ENCODE measurements at regions not wholly inside any gene's neighbourhood (a gene's known extent, or its start where the extent isn't known, plus 50 kb on each side); places are given as distances from the start of the nearest gene placed in this dataset.

DNA sequence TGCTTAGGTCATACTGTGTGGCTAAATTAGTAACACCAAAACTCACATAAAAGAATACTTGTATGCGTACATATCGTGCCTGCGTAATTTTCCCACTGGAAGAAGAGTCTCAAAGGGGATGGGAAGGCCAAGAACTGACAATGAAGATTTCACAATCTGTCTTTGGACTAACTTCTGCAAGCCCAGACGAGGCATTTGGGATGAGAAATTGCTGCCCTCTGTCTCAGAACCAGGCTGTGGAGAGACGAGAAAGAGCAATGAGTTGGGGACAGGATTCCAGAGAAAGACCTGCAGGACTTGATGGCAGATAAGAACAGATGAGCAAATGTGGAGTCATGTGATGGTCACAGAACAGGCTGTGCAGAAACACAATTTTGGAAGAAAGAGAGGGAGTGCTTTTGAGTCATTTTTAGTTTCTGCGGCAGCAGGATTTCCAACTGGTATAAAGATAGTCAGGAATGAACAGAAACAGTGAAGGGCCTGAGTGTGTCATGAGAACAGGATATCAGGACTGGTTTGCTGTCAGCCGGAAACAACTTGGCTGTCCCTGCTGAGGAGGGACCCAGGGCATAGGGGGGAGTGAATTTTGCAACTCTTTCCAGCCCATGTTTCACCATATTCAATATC, 82.7 kb upstream of the CTSC start:
- Histone ChIP-seq H3K9me3 (no peaks in the 10 kb centered on the region), H3K4me3 (ENCODE audit: low read depth, low read length) (no peak overlapping the region), H3K27me3 (no peaks in the 10 kb centered on the region), H3K4me1 (no peaks in the 10 kb centered on the region), H3K36me3 (no peaks in the 10 kb centered on the region)
- TF ChIP-seq, protein P1, sequence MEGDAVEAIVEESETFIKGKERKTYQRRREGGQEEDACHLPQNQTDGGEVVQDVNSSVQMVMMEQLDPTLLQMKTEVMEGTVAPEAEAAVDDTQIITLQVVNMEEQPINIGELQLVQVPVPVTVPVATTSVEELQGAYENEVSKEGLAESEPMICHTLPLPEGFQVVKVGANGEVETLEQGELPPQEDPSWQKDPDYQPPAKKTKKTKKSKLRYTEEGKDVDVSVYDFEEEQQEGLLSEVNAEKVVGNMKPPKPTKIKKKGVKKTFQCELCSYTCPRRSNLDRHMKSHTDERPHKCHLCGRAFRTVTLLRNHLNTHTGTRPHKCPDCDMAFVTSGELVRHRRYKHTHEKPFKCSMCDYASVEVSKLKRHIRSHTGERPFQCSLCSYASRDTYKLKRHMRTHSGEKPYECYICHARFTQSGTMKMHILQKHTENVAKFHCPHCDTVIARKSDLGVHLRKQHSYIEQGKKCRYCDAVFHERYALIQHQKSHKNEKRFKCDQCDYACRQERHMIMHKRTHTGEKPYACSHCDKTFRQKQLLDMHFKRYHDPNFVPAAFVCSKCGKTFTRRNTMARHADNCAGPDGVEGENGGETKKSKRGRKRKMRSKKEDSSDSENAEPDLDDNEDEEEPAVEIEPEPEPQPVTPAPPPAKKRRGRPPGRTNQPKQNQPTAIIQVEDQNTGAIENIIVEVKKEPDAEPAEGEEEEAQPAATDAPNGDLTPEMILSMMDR (IDR thresholded peaks at IDR 0.05; ENCODE audit: low read depth, low read length): no peak
- DNase-seq: no peak

DNA sequence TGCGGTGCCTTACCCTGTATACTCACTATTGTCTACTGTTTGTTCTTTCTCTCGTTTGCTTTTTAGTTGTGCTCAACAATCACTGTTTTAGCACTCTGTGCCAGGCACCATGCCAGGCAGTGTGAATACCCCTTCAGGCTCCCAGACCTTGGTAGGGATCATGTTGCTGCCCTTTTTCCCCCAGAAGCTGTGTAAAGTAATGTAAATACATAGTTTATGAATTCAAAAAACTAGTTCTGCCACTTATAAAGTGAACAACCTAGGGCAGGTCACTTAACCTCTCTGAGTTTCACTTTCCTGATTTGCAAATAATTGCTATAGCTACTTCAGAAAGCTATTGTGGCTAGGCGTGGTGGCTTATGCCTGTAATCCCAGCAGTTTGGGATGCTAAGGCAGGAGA, 81.0 kb upstream of the CTSC start:
- H3K4me1 ChIP-seq: no peaks in the 10 kb centered on the region
- DNase-seq: no peak

DNA sequence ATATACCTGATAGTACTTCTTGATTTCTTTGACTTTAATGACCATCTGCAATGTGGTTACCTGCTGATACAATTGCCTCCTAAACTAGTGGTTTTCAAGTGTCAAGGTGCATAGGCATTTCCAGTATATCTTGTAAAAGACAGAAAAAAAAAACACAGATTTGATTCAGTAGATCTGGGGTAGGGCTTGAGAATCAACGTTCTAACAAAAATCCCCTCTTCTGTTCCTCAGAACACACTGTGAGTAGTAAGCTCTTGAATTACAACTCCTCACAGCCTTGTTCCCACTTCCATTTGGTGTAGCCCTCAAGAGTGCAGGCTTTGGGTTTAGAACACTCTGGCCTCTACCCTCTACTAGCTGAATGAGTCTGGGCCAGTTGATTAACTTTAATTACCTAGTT, 78.0 kb upstream of the CTSC start:
- no peaks in the 10 kb centered on the region for H3K27me3 ChIP-seq
- H3K4me3 ChIP-seq (ENCODE audit: low read depth, low read length): no peak overlapping the region
- no peaks in the 10 kb centered on the region for H3K9me3 ChIP-seq
- TF ChIP-seq, protein P1 (IDR thresholded peaks at IDR 0.05; ENCODE audit: low read depth, low read length): no peak
- H3K4me1 ChIP-seq: no peaks in the 10 kb centered on the region
- no peaks in the 10 kb centered on the region for H3K36me3 ChIP-seq
- DNase-seq: no peak

More for the DNA sequence above, 81.0 kb upstream of the CTSC start:
- no peaks in the 10 kb centered on the region for H3K27me3 ChIP-seq
- H3K9me3 ChIP-seq: no peaks in the 10 kb centered on the region
- TF ChIP-seq, protein P1 (IDR thresholded peaks at IDR 0.05; ENCODE audit: low read depth, low read length): no peak
- H3K36me3 ChIP-seq: no peaks in the 10 kb centered on the region
- H3K4me3 ChIP-seq (ENCODE audit: low read depth, low read length): no peak overlapping the region

DNA sequence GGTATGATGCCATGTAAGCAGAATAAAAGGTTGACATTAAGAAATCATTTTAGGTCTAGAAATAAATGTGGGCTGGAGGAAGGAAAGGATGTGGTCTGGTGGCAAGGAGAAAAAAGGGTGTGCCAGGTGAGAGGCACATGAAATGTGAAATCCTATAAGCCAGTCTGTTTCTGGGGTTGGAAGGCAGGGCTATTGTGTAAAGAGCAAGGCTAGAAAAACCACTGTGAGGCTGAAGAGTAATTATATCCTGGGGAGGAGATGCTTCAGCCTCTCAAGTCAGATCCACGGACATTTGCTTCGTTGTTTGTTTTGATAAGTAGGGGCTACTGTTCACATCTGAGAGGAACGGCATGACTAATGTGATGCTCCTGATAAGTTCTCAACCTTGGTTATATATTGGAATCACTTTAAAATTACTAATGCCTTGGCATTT, 77.5 kb upstream of the CTSC start:
- no peak overlapping the region for H3K4me3 ChIP-seq (ENCODE audit: low read depth, low read length)
- no peak for DNase-seq
- no peaks in the 10 kb centered on the region for H3K9me3 ChIP-seq
- H3K36me3 ChIP-seq: no peaks in the 10 kb centered on the region
- TF ChIP-seq, protein P1 (IDR thresholded peaks at IDR 0.05; ENCODE audit: low read depth, low read length): no peak
- no peaks in the 10 kb centered on the region for H3K27me3 ChIP-seq
- no peaks in the 10 kb centered on the region for H3K4me1 ChIP-seq

DNA sequence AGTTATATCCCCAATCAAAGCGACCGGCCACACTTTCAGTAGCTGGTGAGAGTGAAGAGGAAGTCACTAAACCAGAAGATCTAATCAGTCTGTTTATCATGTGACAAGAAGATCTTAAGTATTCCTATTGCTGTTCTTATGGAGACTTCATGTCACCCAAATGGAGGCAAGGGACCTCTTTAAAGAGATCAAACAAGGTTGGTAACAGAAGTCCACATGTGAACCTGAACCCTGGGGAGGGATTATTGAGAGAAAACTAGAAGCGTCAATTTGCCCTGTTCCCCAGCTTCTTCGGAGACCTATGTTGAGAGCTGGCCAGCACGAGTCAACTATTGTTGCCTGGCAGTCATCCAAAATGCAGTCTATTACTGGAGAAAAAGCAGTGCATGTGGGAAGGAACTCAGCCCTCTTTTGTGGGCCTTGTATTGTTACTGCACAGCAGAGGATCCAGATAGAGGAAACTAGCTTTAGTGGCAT, 76.9 kb upstream of the CTSC start:
- Histone ChIP-seq H3K27me3 (no peaks in the 10 kb centered on the region), H3K36me3 (no peaks in the 10 kb centered on the region), H3K9me3 (no peaks in the 10 kb centered on the region), H3K4me3 (ENCODE audit: low read depth, low read length) (no peak overlapping the region), H3K4me1 (no peaks in the 10 kb centered on the region)
- TF ChIP-seq, protein P1 (IDR thresholded peaks at IDR 0.05; ENCODE audit: low read depth, low read length): no peak
- peak; percentile 21 for DNase-seq

DNA sequence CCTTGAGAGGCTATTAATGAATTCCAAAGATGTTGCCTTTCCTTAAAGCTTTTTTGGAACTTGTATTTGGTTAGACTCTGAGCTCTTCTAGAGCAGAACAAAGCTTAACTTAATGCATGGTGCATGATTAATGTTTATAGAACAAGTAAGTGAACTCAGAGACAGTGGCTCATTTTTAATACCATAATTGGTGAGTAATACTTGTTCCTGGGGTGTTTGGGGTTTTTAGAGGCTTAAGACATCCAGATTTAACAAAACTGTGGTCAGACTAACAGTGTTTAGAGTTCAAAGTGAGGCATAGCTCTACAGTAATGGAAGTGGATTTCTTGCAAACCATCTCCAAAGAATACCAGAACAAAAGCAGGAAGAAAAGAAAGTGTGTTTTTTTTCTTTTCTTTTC, 73.7 kb upstream of the CTSC start:
- no peaks in the 10 kb centered on the region for H3K9me3 ChIP-seq
- H3K4me3 ChIP-seq (ENCODE audit: low read depth, low read length): no peak overlapping the region
- TF ChIP-seq, protein P1 (IDR thresholded peaks at IDR 0.05; ENCODE audit: low read depth, low read length): no peak
- H3K36me3 ChIP-seq: no peaks in the 10 kb centered on the region
- no peaks in the 10 kb centered on the region for H3K4me1 ChIP-seq
- DNase-seq: no peak
- H3K27me3 ChIP-seq: no peaks in the 10 kb centered on the region

Data from BE2C (cell line).